GM21390 (cell line): ENCODE measurements at regions not wholly inside any gene's neighbourhood (a gene's known extent, or its start where the extent isn't known, plus 50 kb on each side); places are given as distances from the start of the nearest gene placed in this dataset.

ENCODE experiments used
- ATAC-seq: cut with Tn5 transposase; IDR thresholded peaks from one replicate; pipeline ENCODE4 v1.9.1; 2021; ENCODE audit not compliant: unreplicated experiment

- ATAC-seq = no peak
These were observed 410.4 kb downstream of the MED10 start for GRCh38 chr5:5967944-5968343.

GRCh38 chr5:5967373-5967772 is 411.0 kb downstream of the MED10 start:
- ATAC-seq = no peak

- no peak for ATAC-seq
These were observed 413.2 kb downstream of the MED10 start for GRCh38 chr5:5965132-5965531.

- ATAC-seq = no peak
These were observed 414.0 kb downstream of the MED10 start for GRCh38 chr5:5964347-5964746.

- ATAC-seq = no peak
These were observed 420.6 kb downstream of the MED10 start for GRCh38 chr5:5957737-5958136.

GRCh38 chr5:5954275-5954598 is 424.1 kb downstream of the MED10 start:
- ATAC-seq = no peak

- no peak for ATAC-seq
These were observed 424.6 kb downstream of the MED10 start for GRCh38 chr5:5953584-5954274.

- ATAC-seq = no peak
These were observed 426.4 kb downstream of the MED10 start for GRCh38 chr5:5951953-5952352.

GRCh38 chr5:5950658-5951057 is 427.7 kb downstream of the MED10 start:
- no peak for ATAC-seq

- ATAC-seq = no peak
These were observed 436.9 kb downstream of the MED10 start for GRCh38 chr5:5941486-5941885.

- no peak for ATAC-seq
These were observed 438.5 kb downstream of the MED10 start for GRCh38 chr5:5939759-5940370.

GRCh38 chr5:5933651-5934050 is 444.7 kb downstream of the MED10 start:
- no peak for ATAC-seq

GRCh38 chr5:5932824-5933223 is 445.5 kb downstream of the MED10 start:
- no peak for ATAC-seq

GRCh38 chr5:5930561-5930960 is 447.8 kb downstream of the MED10 start:
- ATAC-seq = no peak

GRCh38 chr5:5929291-5930020 is 448.9 kb downstream of the MED10 start:
- no peak for ATAC-seq

- no peak for ATAC-seq
These were observed 453.2 kb downstream of the MED10 start for GRCh38 chr5:5925191-5925590.

GRCh38 chr5:5919411-5919810 is 458.9 kb downstream of the MED10 start:
- ATAC-seq = no peak

GRCh38 chr5:5906778-5907177 is 471.6 kb downstream of the MED10 start:
- no peak for ATAC-seq

GRCh38 chr5:5905186-5905585 is 473.2 kb downstream of the MED10 start:
- no peak for ATAC-seq

- ATAC-seq = no peak
These were observed 474.2 kb downstream of the MED10 start for GRCh38 chr5:5904113-5904512.

GRCh38 chr5:5902678-5903646 is 475.4 kb downstream of the MED10 start:
- no peak for ATAC-seq
